NCI-H1694 treated with DMSO at 0.1 percent for 48 hours (cell line): ENCODE measurements at regions not wholly inside any gene's neighbourhood (a gene's known extent, or its start where the extent isn't known, plus 50 kb on each side); places are given as distances from the start of the nearest gene placed in this dataset.
"Not testable (repeated sequence)": the region's sequence is repeated elsewhere in the genome, so short reads cannot be mapped to it uniquely, and the experiment has no call there.

Experiments used
- DNase-seq: peaks from one replicate; lab custom pipeline; 2025; lab: John Stamatoyannopoulos, UW

DNA sequence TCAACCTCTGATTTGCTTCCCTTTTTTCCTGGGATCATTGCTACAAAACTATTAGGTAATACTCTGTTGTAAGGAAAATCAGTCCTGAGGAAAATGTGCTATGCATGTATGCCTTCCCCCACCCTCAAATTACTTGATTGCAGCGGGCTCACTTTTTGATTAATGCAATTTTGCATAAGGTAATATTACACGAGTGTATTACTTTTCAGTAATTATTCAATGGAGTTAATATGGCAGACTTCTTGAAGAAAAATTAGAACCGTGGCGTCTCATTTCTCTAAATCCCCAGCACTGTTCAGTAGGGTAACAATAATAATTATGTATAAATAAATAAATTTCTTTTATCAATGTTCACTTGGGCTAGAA, 527.6 kb upstream of the FANCL start:
- DNase-seq: no peak

GRCh38 chr2:58767828-58768714, 526.9 kb upstream of the FANCL start:
- no peak for DNase-seq

DNA sequence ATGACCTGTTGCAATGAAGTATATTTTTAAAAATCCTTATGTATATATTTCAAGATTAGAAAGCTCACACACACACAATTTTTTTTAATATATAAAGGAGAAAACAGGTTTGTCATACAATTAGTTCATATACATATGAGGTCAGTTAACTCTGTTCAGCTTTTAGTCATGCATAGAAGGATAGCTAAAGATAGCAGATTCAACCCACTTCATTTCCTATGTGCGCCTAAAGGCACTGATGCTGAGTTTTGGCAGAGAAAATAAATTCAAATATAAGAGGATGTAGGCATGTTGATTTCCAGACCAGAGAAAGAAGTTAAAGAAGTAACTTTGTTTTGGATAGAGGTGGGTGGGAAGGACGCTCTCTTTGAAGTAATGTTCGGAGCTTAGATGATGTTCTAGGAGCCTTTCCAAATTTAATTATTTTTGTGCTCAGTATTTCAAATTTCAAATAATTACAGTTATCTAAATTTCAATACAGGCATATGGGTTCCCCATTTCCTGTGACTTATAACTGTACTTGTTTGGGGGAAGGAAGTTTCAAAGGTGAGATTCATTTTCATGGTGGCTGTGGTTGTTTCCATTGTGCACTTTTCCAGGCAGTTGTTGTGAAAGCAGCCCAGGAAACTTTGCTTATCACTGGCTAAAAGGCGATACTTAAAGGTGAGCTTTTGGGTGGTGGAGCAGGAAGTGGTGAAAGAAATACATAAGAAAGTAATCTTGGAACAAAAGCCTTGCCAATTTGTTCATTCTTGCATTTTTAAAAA, 523.4 kb upstream of the FANCL start:
- DNase-seq: no peak

- peak; percentile 42 for DNase-seq
These were observed 521.2 kb upstream of the FANCL start for GRCh38 chr2:58762176-58762781.

DNA sequence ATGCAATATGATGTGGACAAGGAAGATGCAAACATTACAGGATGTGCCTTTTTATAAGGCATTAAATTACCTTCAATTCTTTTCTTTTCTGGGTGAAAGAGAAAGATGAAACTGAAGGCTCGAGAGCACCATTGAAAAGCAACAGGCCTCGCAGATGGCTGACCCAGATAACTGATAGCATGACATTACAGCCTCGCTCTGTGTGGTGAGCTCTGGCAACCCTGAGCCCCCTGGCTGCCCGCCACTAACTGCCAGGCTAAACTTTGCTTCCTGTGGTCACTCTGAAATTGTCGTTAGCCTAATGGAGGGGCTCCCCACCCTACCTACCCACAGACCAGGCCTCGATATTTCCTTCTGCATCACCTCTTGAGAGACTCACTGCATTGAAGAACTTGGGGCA, 516.8 kb upstream of the FANCL start:
- no peak for DNase-seq

DNA sequence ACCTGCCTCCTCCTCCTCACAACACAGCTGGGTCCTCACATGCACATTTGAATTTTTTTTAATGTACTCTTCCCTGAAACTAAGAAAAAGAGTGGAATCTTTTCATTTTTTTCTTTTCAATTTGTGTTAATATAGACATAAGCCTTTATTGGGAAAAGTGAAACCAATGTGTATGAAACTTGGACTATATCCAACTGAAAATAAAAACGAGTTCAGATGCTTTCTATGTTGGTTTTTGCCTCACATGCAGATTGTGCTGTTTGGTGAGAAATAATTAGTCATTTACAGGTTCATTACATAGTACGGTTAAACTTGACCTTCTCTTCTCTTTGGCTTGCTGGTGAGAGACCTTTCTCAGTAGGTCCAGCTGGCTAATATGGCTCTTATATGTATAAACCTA, 515.2 kb upstream of the FANCL start:
- peak; percentile 8 for DNase-seq

- not testable (repeated sequence) for DNase-seq
These were observed 511.4 kb upstream of the FANCL start for GRCh38 chr2:58752507-58752906.

DNA sequence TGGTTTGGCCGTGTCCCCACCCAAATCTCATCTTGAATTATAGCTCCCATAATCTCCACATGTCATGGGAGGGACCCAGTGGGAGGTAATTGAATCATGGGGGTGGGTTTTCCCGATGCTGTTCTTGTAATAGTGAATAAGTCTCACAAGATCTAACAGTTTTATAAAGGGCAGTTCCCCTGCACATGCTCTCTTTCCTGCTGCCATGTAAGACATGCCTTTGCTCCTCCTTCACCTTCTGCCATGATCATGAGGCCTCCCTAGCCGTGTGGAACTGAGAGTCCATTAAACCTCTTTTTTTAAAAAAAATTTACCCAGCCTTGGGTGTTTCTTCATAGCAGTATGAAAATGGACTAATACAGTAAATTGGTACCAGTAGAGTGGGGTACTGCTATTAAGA, 510.6 kb upstream of the FANCL start:
- DNase-seq: not testable (repeated sequence)

DNA sequence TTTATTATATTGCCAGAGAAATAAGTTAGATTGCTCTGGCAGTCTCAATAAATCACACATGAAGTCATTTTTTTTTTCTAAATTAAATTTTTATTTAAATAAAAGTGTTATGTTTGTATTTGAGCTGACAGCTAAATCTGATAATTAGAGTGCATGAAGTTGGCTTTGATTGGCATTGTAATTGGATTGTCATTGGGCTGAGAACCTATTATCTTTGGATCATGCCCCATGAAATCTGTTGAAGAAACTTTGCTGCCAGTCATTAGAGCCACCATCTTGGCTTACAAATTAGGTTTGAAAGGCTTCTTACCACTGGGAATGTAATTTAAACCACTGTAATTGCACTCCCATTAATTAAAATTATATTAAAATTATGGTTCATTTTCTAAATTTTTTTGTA, 507.9 kb upstream of the FANCL start:
- DNase-seq: no peak

DNA sequence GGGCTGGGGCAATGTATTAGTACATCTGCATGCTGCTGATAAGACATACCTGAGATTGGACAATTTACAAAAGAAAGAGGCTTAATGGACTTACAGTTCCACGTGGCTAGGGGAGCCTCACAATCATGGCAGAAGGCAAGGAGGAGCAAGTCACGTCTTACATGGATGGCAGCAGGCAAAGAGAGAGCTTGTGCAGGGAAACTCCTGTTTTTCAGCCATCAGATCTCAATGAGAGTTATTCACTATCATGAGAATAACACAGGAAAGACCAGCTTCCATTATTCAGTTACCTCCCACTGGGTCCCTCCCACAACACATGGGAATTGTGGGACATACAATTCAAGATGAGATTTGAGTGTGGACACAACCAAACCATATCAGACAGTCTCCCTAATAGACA, 504.2 kb upstream of the FANCL start:
- not testable (repeated sequence) for DNase-seq

- DNase-seq: no peak
These were observed 499.3 kb upstream of the FANCL start for GRCh38 chr2:58740426-58740825.

DNA sequence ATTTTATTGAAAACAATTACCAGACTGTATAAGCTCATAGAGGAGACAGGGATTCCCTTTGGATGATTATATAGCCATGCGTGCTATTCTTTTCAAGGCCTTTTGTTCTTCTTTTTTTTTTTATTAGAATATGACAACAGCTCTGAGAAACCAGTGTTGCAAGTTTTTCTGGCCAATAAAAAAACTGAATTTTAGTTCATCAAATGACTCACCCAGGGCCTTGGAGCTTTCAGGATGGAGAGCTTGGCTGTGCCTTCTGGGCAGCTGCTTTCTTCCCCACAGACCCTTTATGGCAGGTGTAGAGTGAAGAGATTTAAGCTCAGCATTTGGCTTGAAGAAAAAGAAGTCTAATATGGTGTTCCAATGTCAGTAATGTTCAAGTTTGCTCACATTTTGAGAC, 497.9 kb upstream of the FANCL start:
- no peak for DNase-seq

DNA sequence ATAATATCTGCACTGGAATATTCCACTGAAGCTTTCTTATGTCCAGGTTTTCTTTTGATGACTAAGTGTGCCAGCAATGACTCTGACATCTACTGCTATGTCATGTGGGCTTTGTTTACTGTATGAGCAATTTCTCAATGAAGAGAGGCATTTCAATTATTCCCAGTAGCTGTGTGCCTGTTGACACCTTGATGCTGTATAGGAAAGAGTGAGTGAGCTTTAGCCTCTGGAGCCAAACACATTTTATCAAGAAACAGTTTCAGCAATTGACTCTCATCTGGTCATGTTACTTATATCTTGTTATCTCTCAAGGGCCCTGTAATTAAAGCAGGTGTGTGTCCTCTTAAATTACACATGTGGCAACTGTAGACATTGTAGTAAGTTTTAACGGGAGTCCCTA, 493.2 kb upstream of the FANCL start:
- DNase-seq: no peak

DNA sequence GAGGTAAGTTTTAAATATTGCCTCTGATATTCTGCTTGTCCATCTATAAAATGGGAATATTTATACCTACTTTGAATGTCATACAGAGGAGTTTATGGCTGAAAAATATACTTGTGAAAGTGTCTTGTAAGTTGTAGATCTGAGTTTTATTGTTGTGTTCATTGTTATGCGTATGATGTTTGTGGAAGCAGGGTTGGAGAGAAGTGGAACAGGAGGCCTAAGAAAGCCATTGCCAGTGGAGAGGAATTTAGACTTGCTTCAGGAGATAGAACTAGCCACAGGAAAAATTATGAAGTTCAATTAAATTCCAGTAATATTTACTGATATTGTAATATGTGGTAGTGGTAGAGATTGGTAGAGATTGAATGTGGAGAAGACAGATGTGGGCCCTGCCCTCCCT, 491.9 kb upstream of the FANCL start:
- DNase-seq: no peak

DNA sequence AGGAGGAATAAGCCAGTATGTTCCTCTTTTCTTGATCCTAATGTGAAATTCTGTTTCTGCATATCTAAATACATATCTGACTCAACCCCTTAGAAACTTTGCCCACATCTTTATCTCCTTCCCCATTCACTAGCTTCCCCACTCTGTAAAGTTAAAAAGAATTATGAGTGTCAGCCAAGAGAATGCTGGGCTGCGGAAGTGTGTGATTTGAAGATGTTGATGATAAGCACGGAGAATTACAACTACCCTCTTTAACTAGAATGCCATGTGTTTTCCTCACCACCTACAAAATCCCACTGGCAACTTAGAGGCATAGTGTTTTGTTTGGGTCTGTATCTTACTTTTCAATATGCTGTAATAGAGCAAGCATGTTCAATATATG, 490.4 kb upstream of the FANCL start:
- no peak for DNase-seq

DNA sequence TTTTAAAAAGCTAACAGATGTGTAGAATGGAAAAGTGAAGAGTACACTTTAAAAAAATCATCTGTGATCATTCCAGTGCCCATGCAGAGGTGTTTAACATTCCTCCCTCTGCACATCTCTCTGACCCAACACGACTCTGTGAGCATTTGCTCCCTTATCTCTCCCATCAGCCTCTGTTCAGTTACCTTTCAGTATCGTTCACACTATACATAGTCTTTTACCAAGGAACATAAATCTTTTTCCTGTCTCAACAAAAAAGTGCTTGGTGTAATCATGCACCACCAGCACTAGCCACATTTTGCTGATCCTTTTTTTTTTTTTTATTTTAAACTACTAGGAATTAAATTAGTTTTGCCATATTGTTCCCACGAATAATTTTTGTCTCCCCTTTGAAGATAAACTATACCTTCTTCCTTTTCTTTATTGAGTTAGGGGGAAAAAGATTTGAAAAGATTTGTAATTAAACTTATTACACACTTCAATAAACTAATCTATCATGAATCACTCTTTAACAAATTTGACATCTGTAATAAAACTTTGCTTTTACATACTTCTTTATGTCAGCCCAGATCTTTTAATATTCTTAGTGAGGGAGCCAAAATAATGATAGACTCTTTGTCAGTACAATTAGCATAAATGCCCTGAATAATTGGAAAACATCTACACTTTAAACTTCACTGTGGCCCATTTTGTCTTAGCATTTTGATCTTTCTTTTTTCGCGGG, 489.8 kb upstream of the FANCL start:
- DNase-seq: no peak

GRCh38 chr2:58727981-58728656, 487.0 kb upstream of the FANCL start:
- no peak for DNase-seq

DNA sequence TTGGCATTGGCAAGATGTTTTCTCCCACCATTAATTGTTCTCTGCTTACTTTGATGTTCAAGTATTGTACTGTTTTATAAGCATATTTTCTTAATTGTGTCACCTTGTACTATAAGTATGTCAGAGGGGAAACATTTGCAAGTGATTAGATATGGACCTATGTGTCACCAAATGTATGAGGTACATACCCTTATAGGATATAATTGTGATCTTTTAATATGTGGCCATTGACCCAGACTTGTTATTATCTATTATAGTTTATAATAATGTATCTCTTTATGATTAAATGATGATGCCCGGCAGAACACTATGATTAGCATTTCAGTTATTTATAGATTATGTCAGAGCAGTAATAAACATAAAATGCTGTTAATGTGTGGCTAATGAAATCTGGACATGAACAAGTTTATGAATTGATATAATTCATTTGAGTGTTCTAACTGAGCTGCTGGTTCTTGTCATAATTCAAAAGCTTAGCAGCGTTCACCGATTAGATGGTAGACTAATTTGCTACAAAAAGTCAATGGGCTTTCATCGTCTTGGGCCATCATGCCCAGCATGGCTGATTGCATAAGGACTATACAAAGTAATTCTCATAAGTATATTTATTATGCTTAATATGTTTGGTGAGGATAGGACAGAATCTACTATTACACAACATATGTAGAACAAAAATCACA, 480.9 kb upstream of the FANCL start:
- DNase-seq: no peak

DNA sequence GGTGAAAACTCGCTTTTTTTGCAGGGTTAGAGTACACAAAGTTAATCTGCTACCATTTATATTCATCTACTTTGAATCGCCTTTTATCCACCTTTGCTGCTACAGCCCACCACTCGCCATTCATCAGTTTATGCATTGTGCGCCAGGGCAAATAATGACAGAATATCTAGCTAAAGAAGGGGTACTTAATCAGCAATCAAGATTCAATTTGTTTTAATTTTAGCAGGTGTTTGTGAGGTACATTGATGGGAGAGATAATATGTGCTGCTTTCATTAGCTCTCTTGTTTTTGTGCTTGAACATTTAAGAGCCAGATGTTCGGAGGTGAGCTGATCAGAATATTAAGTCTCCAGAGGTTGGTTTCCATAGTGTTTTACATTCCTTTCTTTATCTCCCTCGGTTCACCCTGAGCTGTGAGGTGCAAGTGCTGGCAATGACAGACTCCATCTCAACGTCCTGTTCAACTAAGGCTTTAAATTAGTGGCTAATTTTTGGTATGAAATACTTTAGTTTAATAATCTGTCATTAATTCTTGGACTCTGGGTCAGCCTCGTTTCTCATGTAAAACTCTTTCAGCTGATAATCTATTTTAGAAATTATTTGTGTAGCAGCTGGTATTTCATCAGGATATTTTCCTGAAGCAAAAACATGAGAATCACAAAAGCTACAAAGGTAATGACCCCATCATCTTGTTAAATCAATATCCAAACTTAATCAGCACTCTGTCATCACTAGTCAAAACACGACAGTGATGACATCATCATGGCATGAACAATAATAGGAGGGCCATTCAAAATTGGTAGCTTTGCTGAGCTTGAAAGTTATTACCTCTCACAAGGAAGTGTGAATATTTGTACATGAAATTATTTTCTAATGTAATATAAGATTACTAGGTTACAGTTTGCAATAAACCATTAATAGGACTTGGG, 479.9 kb upstream of the FANCL start:
- DNase-seq: no peak
